GM18498 (cell line): ENCODE measurements at regions not wholly inside any gene's neighbourhood (a gene's known extent, or its start where the extent isn't known, plus 50 kb on each side); places are given as distances from the start of the nearest gene placed in this dataset.
"Not testable (repeated sequence)": the region's sequence is repeated elsewhere in the genome, so short reads cannot be mapped to it uniquely, and the experiment has no call there.

ENCODE experiments used
- ATAC-seq: cut with Tn5 transposase; IDR thresholded peaks from one replicate; pipeline ENCODE4 v1.9.1; 2021; ENCODE audit warnings: mild to moderate bottlenecking, moderate library complexity; ENCODE audit not compliant: unreplicated experiment

GRCh38 chr2:193480187-193480586 is 1285.5 kb upstream of the TMEFF2 start:
- ATAC-seq = no peak

GRCh38 chr2:193476171-193476800 is 1281.6 kb upstream of the TMEFF2 start:
- no peak for ATAC-seq

- no peak for ATAC-seq
These were observed 1280.3 kb upstream of the TMEFF2 start for GRCh38 chr2:193475038-193475437.

- no peak for ATAC-seq
These were observed 1274.5 kb upstream of the TMEFF2 start for GRCh38 chr2:193469251-193469650.

GRCh38 chr2:193467276-193467987 is 1272.7 kb upstream of the TMEFF2 start:
- no peak for ATAC-seq

GRCh38 chr2:193463011-193463410 is 1268.3 kb upstream of the TMEFF2 start:
- ATAC-seq = no peak

- ATAC-seq = no peak
These were observed 1267.7 kb upstream of the TMEFF2 start for GRCh38 chr2:193462411-193462810.

GRCh38 chr2:193461431-193461934 is 1266.8 kb upstream of the TMEFF2 start:
- no peak for ATAC-seq

- no peak for ATAC-seq
These were observed 1252.2 kb upstream of the TMEFF2 start for GRCh38 chr2:193446967-193447366.

- ATAC-seq = no peak
These were observed 1247.6 kb upstream of the TMEFF2 start for GRCh38 chr2:193442293-193442692.

- ATAC-seq = no peak
These were observed 1233.6 kb upstream of the TMEFF2 start for GRCh38 chr2:193428336-193428818.

- not testable (repeated sequence) for ATAC-seq
These were observed 1217.6 kb upstream of the TMEFF2 start for GRCh38 chr2:193412368-193412767.

GRCh38 chr2:193409951-193410350 is 1215.2 kb upstream of the TMEFF2 start:
- no peak for ATAC-seq

GRCh38 chr2:193382583-193382982 is 1187.8 kb upstream of the TMEFF2 start:
- no peak for ATAC-seq

GRCh38 chr2:193377789-193378188 is 1183.1 kb upstream of the TMEFF2 start:
- no peak for ATAC-seq

GRCh38 chr2:193373120-193373519 is 1178.4 kb upstream of the TMEFF2 start:
- ATAC-seq = no peak

GRCh38 chr2:193371200-193371599 is 1176.5 kb upstream of the TMEFF2 start:
- ATAC-seq = no peak

- no peak for ATAC-seq
These were observed 1173.9 kb upstream of the TMEFF2 start for GRCh38 chr2:193368615-193369014.

- no peak for ATAC-seq
These were observed 1162.8 kb upstream of the TMEFF2 start for GRCh38 chr2:193357508-193357907.

- not testable (repeated sequence) for ATAC-seq
These were observed 1158.0 kb upstream of the TMEFF2 start for GRCh38 chr2:193352665-193353242.

- no peak for ATAC-seq
These were observed 1155.8 kb upstream of the TMEFF2 start for GRCh38 chr2:193350509-193350908.

GRCh38 chr2:193349642-193350041 is 1154.9 kb upstream of the TMEFF2 start:
- no peak for ATAC-seq
